ENCODE measurements at regions not wholly inside any gene's neighbourhood (a gene's known extent, or its start where the extent isn't known, plus 50 kb on each side); places are given as distances from the start of the nearest gene placed in this dataset.

DNA sequence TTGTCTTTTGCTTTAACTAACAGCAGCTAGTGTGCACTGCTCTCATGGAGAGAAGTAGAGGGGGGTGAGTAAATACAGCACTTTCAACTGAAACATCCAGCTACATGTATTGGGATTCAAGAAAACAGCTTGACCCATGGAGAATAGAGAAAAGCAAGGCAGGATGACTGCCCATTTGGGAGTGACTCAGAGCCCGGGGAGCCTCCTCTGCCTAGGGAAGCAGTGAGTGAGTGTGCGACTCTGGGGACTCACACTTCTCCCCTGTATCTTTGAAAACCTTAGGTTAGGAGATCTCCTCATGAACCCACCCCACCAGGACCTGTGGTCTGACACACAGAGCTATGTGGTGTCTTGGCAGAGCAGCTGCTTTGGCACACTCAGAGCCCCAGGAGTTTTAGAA lies 82.0 kb upstream of the PTGFR start:
- Histone ChIP-seq H3K4me3 (ENCODE audit: low read depth, low read length) (no peak overlapping the region), H3K36me3 (ENCODE audit: control insufficient read depth, insufficient read depth, low read length) (no peaks in the 10 kb centered on the region), H3K27me3 (ENCODE audit: control insufficient read depth, insufficient read depth, low read length) (no peaks in the 10 kb centered on the region)
- DNase-seq (ENCODE audit: low read depth): no peak
- TF ChIP-seq, protein P1, sequence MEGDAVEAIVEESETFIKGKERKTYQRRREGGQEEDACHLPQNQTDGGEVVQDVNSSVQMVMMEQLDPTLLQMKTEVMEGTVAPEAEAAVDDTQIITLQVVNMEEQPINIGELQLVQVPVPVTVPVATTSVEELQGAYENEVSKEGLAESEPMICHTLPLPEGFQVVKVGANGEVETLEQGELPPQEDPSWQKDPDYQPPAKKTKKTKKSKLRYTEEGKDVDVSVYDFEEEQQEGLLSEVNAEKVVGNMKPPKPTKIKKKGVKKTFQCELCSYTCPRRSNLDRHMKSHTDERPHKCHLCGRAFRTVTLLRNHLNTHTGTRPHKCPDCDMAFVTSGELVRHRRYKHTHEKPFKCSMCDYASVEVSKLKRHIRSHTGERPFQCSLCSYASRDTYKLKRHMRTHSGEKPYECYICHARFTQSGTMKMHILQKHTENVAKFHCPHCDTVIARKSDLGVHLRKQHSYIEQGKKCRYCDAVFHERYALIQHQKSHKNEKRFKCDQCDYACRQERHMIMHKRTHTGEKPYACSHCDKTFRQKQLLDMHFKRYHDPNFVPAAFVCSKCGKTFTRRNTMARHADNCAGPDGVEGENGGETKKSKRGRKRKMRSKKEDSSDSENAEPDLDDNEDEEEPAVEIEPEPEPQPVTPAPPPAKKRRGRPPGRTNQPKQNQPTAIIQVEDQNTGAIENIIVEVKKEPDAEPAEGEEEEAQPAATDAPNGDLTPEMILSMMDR (IDR thresholded peaks at IDR 0.05; ENCODE audit: insufficient read depth, low read depth, low read length): no peak
- ChIA-PET POLR2A (no interaction called here), CTCF (interaction anchor here (0.5 to 1.4 kb wide), 4 partner anchors 11 to 277 kb away, joined by 3 to 6 read pairs (median 3); no protein-coding TSS in a partner anchor)

DNA sequence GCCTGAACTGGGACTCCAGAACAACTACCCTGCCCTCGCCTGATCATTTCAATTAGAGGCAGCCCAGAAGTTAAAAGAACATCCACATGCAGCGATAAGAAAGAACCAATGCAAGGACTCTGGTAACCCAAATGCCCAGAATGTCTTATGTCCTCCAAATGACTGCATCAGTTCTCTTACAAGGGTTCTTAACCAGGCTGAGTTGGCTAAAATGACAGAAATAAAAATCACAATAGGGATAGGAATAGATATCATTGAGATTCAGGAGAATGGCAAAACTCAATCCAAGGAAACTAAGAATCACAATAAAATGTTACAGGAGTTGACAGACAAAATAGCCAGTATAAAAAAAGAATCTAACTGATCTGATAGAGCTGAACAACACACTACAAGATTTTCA lies 80.1 kb upstream of the PTGFR start:
- no peak for DNase-seq (ENCODE audit: low read depth)
- H3K27me3 ChIP-seq (ENCODE audit: control insufficient read depth, insufficient read depth, low read length): no peaks in the 10 kb centered on the region
- TF ChIP-seq, protein P1 (IDR thresholded peaks at IDR 0.05; ENCODE audit: insufficient read depth, low read depth, low read length): no peak
- POLR2A ChIA-PET: no interaction called here
- H3K36me3 ChIP-seq (ENCODE audit: control insufficient read depth, insufficient read depth, low read length): no peaks in the 10 kb centered on the region
- CTCF ChIA-PET: interaction anchor here (0.5 kb wide), 1 partner anchor 296 kb away, joined by 3 read pairs; no protein-coding TSS in a partner anchor
- H3K4me3 ChIP-seq (ENCODE audit: low read depth, low read length): no peak overlapping the region

DNA sequence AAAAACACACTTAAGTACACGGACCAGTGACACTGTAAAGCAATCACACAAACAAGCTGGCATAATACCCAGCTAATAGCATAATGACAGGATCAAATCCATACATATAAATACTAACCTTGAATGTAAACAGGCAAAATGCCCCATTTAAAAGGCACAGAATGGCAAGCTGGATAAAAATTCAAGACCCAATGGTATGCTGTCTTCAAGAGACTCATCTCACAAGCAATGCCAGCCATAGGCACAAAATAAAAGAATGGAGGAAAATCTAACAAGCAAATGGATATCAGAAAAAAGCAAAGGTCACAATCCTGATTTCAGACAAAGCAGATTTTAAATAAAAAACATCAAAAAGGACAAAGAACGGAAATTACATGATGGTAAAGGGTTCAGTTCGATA lies 79.1 kb upstream of the PTGFR start:
- ChIA-PET POLR2A (no interaction called here), CTCF (no interaction called here)
- DNase-seq (ENCODE audit: low read depth): no peak
- no peaks in the 10 kb centered on the region for H3K27me3 ChIP-seq (ENCODE audit: control insufficient read depth, insufficient read depth, low read length)
- no peak overlapping the region for H3K4me3 ChIP-seq (ENCODE audit: low read depth, low read length)
- H3K36me3 ChIP-seq (ENCODE audit: control insufficient read depth, insufficient read depth, low read length): no peaks in the 10 kb centered on the region
- TF ChIP-seq, protein P1 (IDR thresholded peaks at IDR 0.05; ENCODE audit: insufficient read depth, low read depth, low read length): no peak

DNA sequence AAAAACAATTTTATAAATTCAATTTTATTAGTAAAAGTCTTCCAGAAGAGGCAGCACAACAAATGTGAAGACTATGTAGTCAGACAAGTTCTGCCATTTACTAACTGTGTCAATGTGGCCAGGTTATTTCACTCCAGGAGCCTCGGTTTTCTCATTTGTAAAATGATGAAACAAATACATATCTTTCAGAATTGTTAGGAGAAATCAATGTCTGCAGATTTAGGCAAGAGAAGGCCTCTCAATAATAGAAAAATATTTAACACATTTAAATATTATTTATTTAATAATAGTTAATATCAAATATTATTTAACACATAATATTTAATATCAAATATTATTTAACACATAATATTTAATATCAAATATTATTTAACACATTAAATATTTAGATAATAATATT lies 75.6 kb upstream of the PTGFR start:
- DNase-seq (ENCODE audit: low read depth): no peak
- ChIA-PET POLR2A (no interaction called here), CTCF (no interaction called here)
- H3K36me3 ChIP-seq (ENCODE audit: control insufficient read depth, insufficient read depth, low read length): no peaks in the 10 kb centered on the region
- H3K27me3 ChIP-seq (ENCODE audit: control insufficient read depth, insufficient read depth, low read length): no peaks in the 10 kb centered on the region
- no peak overlapping the region for H3K4me3 ChIP-seq (ENCODE audit: low read depth, low read length)
- TF ChIP-seq, protein P1 (IDR thresholded peaks at IDR 0.05; ENCODE audit: insufficient read depth, low read depth, low read length): no peak

DNA sequence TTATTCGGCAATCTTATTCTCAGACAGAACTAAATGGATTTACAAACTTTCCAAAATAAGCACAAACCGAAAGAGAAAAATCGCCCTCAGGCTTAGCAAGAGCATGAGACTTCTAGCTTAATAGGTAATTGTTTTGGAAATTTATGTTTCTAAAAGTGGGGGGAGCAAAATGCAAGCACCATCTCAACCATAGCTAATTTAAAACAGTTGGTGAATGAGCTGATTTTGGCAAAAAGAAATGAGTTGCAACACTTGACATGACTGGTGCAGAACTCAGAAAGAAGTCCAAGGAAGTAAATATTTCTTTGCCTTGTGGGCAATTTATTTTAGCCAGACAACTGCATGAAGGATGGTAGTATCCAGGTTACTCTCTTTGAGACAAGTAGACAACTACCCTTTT lies 71.5 kb upstream of the PTGFR start:
- H3K4me3 ChIP-seq (ENCODE audit: low read depth, low read length): no peak overlapping the region
- peak; percentile 95 for DNase-seq (ENCODE audit: low read depth)

More for the DNA sequence above, 71.5 kb upstream of the PTGFR start:
- CTCF ChIA-PET: interaction anchor here (0.7 to 1.0 kb wide), 2 partner anchors 10 to 189 kb away, joined by 3 to 4 read pairs; no protein-coding TSS in a partner anchor
- Histone ChIP-seq H3K36me3 (ENCODE audit: control insufficient read depth, insufficient read depth, low read length) (no peaks in the 10 kb centered on the region), H3K27me3 (ENCODE audit: control insufficient read depth, insufficient read depth, low read length) (no peaks in the 10 kb centered on the region)
- TF ChIP-seq, protein P1 (IDR thresholded peaks at IDR 0.05; ENCODE audit: insufficient read depth, low read depth, low read length): no peak
- POLR2A ChIA-PET: no interaction called here

All from BJ (cell line).